ENCODE measurements at regions not wholly inside any gene's neighbourhood (a gene's known extent, or its start where the extent isn't known, plus 50 kb on each side); places are given as distances from the start of the nearest gene placed in this dataset.

DNA sequence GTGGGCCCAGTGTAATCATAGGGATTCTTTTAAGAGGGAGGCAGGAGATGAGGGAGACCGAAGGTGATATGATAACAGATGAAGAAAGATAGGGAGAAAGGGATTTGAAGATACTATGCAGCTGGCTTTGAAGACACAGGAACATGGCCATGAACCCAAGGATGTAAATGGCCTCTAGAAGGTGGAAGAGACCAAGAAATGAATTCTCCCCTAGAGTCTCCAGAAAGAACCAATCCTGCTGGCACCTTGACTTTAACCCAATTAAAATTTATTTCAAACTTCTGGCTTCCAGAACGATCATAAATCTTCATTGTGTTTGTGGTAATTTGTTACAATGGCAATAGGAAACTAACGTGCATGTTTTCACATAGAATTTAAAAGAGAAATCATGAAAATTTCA is 95.0 kb upstream of the GORAB start:
- POLR2A ChIA-PET (ENCODE audit: partially characterized antibody) = no interaction called here
- DNase-seq (ENCODE audit: low read depth in 1 of 2, low spot score in 2 of 2) (no peak), FAIRE-seq (no peak)
- no peaks in the 10 kb centered on the region; a peak in 1 of 4 replicates for H3K9me3 ChIP-seq (ENCODE audit: insufficient read depth in 2 of 2, low read depth in 1 of 2, low read length in 1 of 2)
- H2BK12ac ChIP-seq (ENCODE audit: low read depth, low read length) = no peak overlapping the region
- H3K4ac ChIP-seq (replicated peaks; ENCODE audit: insufficient read length, low read depth, low read length) = no peak overlapping the region
- H4K20me1 ChIP-seq (replicated peaks in 1 of 2; ENCODE audit: control insufficient read depth in 1 of 2, insufficient read depth in 2 of 2, low read length in 2 of 2) = no peaks in the 10 kb centered on the region
- no peak overlapping the region for H2AFZ ChIP-seq (ENCODE audit: low read length)
- no peak overlapping the region for H3K27ac ChIP-seq (ENCODE audit: low read depth, low read length)
- 0 out of 7 replicates have a peak, but pooled peaks cover 0 to 2% (median 0%) of the 10 kb centered on the region in 4 experiments for H3K4me1 ChIP-seq (replicated peaks in 1 of 4; ENCODE audit: control insufficient read depth in 3 of 4, insufficient read depth in 4 of 4, low read length in 3 of 4)
- no peak overlapping the region for H2BK15ac ChIP-seq (ENCODE audit: low read length)
- no peak overlapping the region for H3K9ac ChIP-seq (replicated peaks in 1 of 4; ENCODE audit: extremely low read depth in 1 of 4, low read depth in 3 of 4, low read length in 3 of 4)
- no peak overlapping the region for H3K4me2 ChIP-seq (ENCODE audit: insufficient read depth in 1 of 2, low read depth in 2 of 2, low read length in 2 of 2)
- 92% methylated on average over 3 of the region's 3 CpGs; no CpG with 5 or more reads in 1 of the 2 experiments for WGBS, 2 experiments (ENCODE audit: extremely low coverage in 1 of 2, insufficient coverage in 1 of 2, insufficient read length in 1 of 2, insufficient replicate concordance in 2 of 2, low coverage in 1 of 2, low lambda C conversion rate in 2 of 2, missing lambda C conversion rate in 1 of 2)
- no peaks in the 10 kb centered on the region for H3K79me1 ChIP-seq (ENCODE audit: low read depth, low read length)
- TF ChIP-seq, protein P1, sequence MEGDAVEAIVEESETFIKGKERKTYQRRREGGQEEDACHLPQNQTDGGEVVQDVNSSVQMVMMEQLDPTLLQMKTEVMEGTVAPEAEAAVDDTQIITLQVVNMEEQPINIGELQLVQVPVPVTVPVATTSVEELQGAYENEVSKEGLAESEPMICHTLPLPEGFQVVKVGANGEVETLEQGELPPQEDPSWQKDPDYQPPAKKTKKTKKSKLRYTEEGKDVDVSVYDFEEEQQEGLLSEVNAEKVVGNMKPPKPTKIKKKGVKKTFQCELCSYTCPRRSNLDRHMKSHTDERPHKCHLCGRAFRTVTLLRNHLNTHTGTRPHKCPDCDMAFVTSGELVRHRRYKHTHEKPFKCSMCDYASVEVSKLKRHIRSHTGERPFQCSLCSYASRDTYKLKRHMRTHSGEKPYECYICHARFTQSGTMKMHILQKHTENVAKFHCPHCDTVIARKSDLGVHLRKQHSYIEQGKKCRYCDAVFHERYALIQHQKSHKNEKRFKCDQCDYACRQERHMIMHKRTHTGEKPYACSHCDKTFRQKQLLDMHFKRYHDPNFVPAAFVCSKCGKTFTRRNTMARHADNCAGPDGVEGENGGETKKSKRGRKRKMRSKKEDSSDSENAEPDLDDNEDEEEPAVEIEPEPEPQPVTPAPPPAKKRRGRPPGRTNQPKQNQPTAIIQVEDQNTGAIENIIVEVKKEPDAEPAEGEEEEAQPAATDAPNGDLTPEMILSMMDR (IDR thresholded peaks at IDR 0.05; ENCODE audit: control extremely low read depth in 1 of 3, insufficient read depth in 1 of 3, low read depth in 1 of 3, low read length in 3 of 3) = peak in 1 of 3 experiments; percentile 12; a peak in 2 of 4 replicates
- peak; percentile 45 to 57 for TF ChIP-seq RAD21 (IDR thresholded peaks at IDR 0.05 in 1 of 2, conservative IDR thresholded peaks at IDR 0.05 in 1 of 2; ENCODE audit: low read depth in 2 of 2, low read length in 2 of 2)
- TF ChIP-seq, protein P2, sequence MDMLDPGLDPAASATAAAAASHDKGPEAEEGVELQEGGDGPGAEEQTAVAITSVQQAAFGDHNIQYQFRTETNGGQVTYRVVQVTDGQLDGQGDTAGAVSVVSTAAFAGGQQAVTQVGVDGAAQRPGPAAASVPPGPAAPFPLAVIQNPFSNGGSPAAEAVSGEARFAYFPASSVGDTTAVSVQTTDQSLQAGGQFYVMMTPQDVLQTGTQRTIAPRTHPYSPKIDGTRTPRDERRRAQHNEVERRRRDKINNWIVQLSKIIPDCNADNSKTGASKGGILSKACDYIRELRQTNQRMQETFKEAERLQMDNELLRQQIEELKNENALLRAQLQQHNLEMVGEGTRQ (IDR thresholded peaks at IDR 0.05; ENCODE audit: low read length) = no peak
- no peak overlapping the region for H3K23ac ChIP-seq (ENCODE audit: insufficient read length)
- H3K79me2 ChIP-seq (ENCODE audit: control insufficient read depth in 1 of 2, insufficient read depth in 2 of 2, low read length in 2 of 2) = no peaks in the 10 kb centered on the region
- H4K8ac ChIP-seq (ENCODE audit: extremely low read depth, insufficient read depth, low read length) = no peak overlapping the region
- no peak overlapping the region for H2BK120ac ChIP-seq (replicated peaks; ENCODE audit: low read depth, low read length)
- H3K36me3 ChIP-seq (ENCODE audit: control insufficient read depth in 2 of 4, insufficient read depth in 4 of 4, low read length in 3 of 4) = no peaks in the 10 kb centered on the region
- H2AK5ac ChIP-seq (ENCODE audit: low read depth, low read length) = no peak overlapping the region
- no peak overlapping the region for H3K14ac ChIP-seq (ENCODE audit: insufficient read length)
- H3K4me3 ChIP-seq (ENCODE audit: extremely low read depth in 1 of 4, insufficient read depth in 2 of 4, low read depth in 3 of 4, low read length in 4 of 4) = no peak overlapping the region
- H3K56ac ChIP-seq (replicated peaks; ENCODE audit: insufficient read length, low read depth, low read length) = no peak overlapping the region
- H3K23me2 ChIP-seq (ENCODE audit: low read depth, low read length) = no peaks in the 10 kb centered on the region
- no peak overlapping the region for H4K5ac ChIP-seq (ENCODE audit: insufficient read length, low read depth, low read length)
- peaks cover 0 to 1% (median 0%) of the 10 kb centered on the region in 4 experiments; a peak in 1 of 7 replicates for H3K27me3 ChIP-seq (replicated peaks in 1 of 4; ENCODE audit: control insufficient read depth in 3 of 4, extremely low read depth in 1 of 4, insufficient read depth in 3 of 4, low read length in 3 of 4)
- H4K91ac ChIP-seq (replicated peaks; ENCODE audit: insufficient read length, low read length) = no peak overlapping the region
- no peak overlapping the region for H2BK20ac ChIP-seq (ENCODE audit: low read length)
- H3K18ac ChIP-seq (ENCODE audit: extremely low read depth, low read length) = no peak overlapping the region
- CTCF ChIA-PET (ENCODE audit: partially characterized antibody) = interaction anchor here (1.3 kb wide), 1 partner anchor 79 kb away, joined by 3 read pairs; no protein-coding TSS in a partner anchor
- no peak overlapping the region for H2BK5ac ChIP-seq (ENCODE audit: low read depth, low read length)

Measured in H1 (cell line).